Stimulated activated CD8-positive, alpha-beta memory T cell treated with anti-CD3 and anti-CD28 coated beads, Interleukin-15, amount 100 ng/mL, for 24 hours (primary cell): ENCODE measurements at regions not wholly inside any gene's neighbourhood (a gene's known extent, or its start where the extent isn't known, plus 50 kb on each side); places are given as distances from the start of the nearest gene placed in this dataset.
"Not testable (repeated sequence)": the region's sequence is repeated elsewhere in the genome, so short reads cannot be mapped to it uniquely, and the experiment has no call there.

Experiments
- DNase-seq: peaks from one replicate; pipeline ENCODE4 v3.0.0-alpha.2; 2020; ENCODE audit warnings: low read depth

GRCh38 chr1:59178339-59179187 is 118.3 kb upstream of the FGGY start:
- DNase-seq: no peak

- DNase-seq: no peak
Observed at GRCh38 chr1:59179673-59180072, 117.2 kb upstream of the FGGY start.

GRCh38 chr1:59180735-59181134 is 116.2 kb upstream of the FGGY start:
- DNase-seq: no peak

- no peak for DNase-seq
Observed at GRCh38 chr1:59183749-59184317, 113.1 kb upstream of the FGGY start.

GRCh38 chr1:59184365-59184905 is 112.5 kb upstream of the FGGY start:
- no peak for DNase-seq

GRCh38 chr1:59185163-59185860 is 111.6 kb upstream of the FGGY start:
- DNase-seq: no peak

- DNase-seq: no peak
Observed at GRCh38 chr1:59186656-59187055, 110.2 kb upstream of the FGGY start.

GRCh38 chr1:59188413-59189213 is 108.3 kb upstream of the FGGY start:
- no peak for DNase-seq

GRCh38 chr1:59193443-59194093 is 103.3 kb upstream of the FGGY start:
- DNase-seq: no peak

GRCh38 chr1:59194621-59195020 is 102.3 kb upstream of the FGGY start:
- DNase-seq: no peak

- DNase-seq: no peak
Observed at GRCh38 chr1:59195151-59195550, 101.7 kb upstream of the FGGY start.

GRCh38 chr1:59198564-59198963 is 98.3 kb upstream of the FGGY start:
- no peak for DNase-seq

GRCh38 chr1:59199147-59199546 is 97.7 kb upstream of the FGGY start:
- DNase-seq: no peak

- no peak for DNase-seq
Observed at GRCh38 chr1:59199719-59200376, 97.0 kb upstream of the FGGY start.

- no peak for DNase-seq
Observed at GRCh38 chr1:59201341-59201740, 95.6 kb upstream of the FGGY start.

GRCh38 chr1:59202455-59202854 is 94.4 kb upstream of the FGGY start:
- DNase-seq: no peak

GRCh38 chr1:59204001-59204400 is 92.9 kb upstream of the FGGY start:
- DNase-seq: no peak

- not testable (repeated sequence) for DNase-seq
Observed at GRCh38 chr1:59206616-59207015, 90.3 kb upstream of the FGGY start.

- DNase-seq: not testable (repeated sequence)
Observed at GRCh38 chr1:59210430-59210829, 86.5 kb upstream of the FGGY start.

GRCh38 chr1:59212706-59213105 is 84.2 kb upstream of the FGGY start:
- DNase-seq: no peak
